ENCODE measurements at regions not wholly inside any gene's neighbourhood (a gene's known extent, or its start where the extent isn't known, plus 50 kb on each side); places are given as distances from the start of the nearest gene placed in this dataset.

GRCh38 chr13:64223016-64223415, 2807.4 kb upstream of the PCDH20 start:
- H3K27me3 ChIP-seq (ENCODE audit: control insufficient read depth, insufficient read depth, low read length), result no peaks in the 10 kb centered on the region
- TF ChIP-seq, protein P1, sequence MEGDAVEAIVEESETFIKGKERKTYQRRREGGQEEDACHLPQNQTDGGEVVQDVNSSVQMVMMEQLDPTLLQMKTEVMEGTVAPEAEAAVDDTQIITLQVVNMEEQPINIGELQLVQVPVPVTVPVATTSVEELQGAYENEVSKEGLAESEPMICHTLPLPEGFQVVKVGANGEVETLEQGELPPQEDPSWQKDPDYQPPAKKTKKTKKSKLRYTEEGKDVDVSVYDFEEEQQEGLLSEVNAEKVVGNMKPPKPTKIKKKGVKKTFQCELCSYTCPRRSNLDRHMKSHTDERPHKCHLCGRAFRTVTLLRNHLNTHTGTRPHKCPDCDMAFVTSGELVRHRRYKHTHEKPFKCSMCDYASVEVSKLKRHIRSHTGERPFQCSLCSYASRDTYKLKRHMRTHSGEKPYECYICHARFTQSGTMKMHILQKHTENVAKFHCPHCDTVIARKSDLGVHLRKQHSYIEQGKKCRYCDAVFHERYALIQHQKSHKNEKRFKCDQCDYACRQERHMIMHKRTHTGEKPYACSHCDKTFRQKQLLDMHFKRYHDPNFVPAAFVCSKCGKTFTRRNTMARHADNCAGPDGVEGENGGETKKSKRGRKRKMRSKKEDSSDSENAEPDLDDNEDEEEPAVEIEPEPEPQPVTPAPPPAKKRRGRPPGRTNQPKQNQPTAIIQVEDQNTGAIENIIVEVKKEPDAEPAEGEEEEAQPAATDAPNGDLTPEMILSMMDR (IDR thresholded peaks at IDR 0.05), result no peak
- H3K27ac ChIP-seq, result no peak overlapping the region
- H2AFZ ChIP-seq, result no peak overlapping the region
- no peaks in the 10 kb centered on the region for H3K36me3 ChIP-seq (ENCODE audit: control insufficient read depth, insufficient read depth, low read length)
- H3K4me3 ChIP-seq (ENCODE audit: low read depth, low read length), result no peak overlapping the region
- H3K79me2 ChIP-seq, result no peaks in the 10 kb centered on the region
- no peak overlapping the region for H3K4me2 ChIP-seq (ENCODE audit: low read length)
- no peak overlapping the region for H3K9ac ChIP-seq
- no peaks in the 10 kb centered on the region for H3K9me3 ChIP-seq (ENCODE audit: control insufficient read depth, low read length)
- no peaks in the 10 kb centered on the region for H3K4me1 ChIP-seq

DNA sequence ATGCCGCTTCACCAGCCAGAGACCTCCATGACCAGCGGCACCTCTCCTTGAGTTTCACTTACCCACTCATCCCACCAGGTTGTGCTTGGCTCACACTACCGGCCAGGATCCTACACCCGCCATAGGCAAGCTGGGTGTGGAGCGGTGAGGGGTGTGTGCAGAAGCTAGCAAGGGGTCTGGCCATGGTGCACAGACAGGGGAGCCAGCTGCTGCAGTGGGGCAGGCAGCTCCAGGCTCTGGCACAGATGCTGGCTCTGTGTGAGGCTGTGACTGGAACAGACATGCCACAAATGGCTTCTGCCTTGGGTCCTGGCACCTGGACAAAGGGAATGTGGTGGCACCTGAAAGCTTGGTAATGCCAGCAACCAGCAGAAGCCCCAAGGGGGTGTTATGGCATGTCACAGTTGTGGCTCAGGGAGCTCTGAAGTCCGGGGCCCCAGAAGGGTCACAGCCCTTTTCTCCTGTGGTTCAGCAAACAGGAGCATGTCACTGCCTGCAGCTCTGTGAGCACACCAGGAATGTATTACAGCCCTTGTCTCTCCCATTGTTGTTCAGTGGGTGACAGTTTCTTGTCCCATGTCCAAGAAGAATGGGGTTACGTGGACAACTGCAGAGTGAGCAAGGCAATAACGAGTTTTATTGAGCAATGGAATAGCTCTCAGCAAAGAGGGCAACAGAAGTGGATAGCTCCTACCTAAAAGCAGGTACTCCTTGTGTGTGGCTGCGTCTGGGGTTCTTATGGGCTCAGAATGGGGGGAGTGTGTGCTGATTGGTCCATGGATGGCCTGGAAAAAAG, 2791.0 kb upstream of the PCDH20 start:
- no peaks in the 10 kb centered on the region for H3K36me3 ChIP-seq (ENCODE audit: control insufficient read depth, insufficient read depth, low read length)
- no peak overlapping the region for H3K27ac ChIP-seq
- no peaks in the 10 kb centered on the region for H3K9me3 ChIP-seq (ENCODE audit: control insufficient read depth, low read length)
- no peaks in the 10 kb centered on the region for H3K4me1 ChIP-seq
- no peak overlapping the region for H2AFZ ChIP-seq
- no peak overlapping the region for H3K9ac ChIP-seq
- no peak overlapping the region for H3K4me3 ChIP-seq (ENCODE audit: low read depth, low read length)
- H3K27me3 ChIP-seq (ENCODE audit: control insufficient read depth, insufficient read depth, low read length), result no peaks in the 10 kb centered on the region
- TF ChIP-seq, protein P1 (IDR thresholded peaks at IDR 0.05), result no peak
- H3K4me2 ChIP-seq (ENCODE audit: low read length), result no peak overlapping the region
- H3K79me2 ChIP-seq, result no peaks in the 10 kb centered on the region

DNA sequence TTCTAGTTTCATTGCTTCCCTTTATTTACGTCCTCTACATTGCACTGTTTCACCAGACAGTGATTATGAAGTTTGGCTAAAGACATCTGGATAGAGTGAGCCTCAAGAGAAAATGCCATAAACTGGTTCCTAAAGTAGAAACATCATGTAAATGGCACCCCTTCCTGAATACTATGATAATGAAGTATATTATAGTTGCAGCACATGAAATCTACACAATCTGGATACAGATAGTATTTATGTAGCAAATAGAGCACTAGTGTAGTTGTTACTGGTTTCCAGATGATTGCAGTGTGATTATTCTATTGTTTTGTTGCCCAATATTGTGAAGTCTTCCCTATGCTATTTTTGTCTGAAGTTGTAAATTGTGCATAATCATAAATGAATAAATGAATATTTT, 2786.9 kb upstream of the PCDH20 start:
- no peak overlapping the region for H3K27ac ChIP-seq
- H3K27me3 ChIP-seq (ENCODE audit: control insufficient read depth, insufficient read depth, low read length), result no peaks in the 10 kb centered on the region
- H3K4me3 ChIP-seq (ENCODE audit: low read depth, low read length), result no peak overlapping the region

GRCh38 chr13:64197232-64197631, 2781.6 kb upstream of the PCDH20 start:
- Histone ChIP-seq H3K9me3 (ENCODE audit: control insufficient read depth, low read length) (no peaks in the 10 kb centered on the region), H3K27ac (no peak overlapping the region), H3K4me3 (ENCODE audit: low read depth, low read length) (no peak overlapping the region), H3K4me2 (ENCODE audit: low read length) (no peak overlapping the region), H3K27me3 (ENCODE audit: control insufficient read depth, insufficient read depth, low read length) (no peaks in the 10 kb centered on the region), H2AFZ (no peak overlapping the region), H3K79me2 (no peaks in the 10 kb centered on the region), H3K4me1 (no peaks in the 10 kb centered on the region), H3K9ac (no peak overlapping the region), H3K36me3 (ENCODE audit: control insufficient read depth, insufficient read depth, low read length) (no peaks in the 10 kb centered on the region)
- TF ChIP-seq, protein P1 (IDR thresholded peaks at IDR 0.05), result no peak

More for the DNA sequence above, 2786.9 kb upstream of the PCDH20 start:
- no peaks in the 10 kb centered on the region for H3K36me3 ChIP-seq (ENCODE audit: control insufficient read depth, insufficient read depth, low read length)
- H3K79me2 ChIP-seq, result no peaks in the 10 kb centered on the region
- TF ChIP-seq, protein P1 (IDR thresholded peaks at IDR 0.05), result no peak
- no peaks in the 10 kb centered on the region for H3K9me3 ChIP-seq (ENCODE audit: control insufficient read depth, low read length)
- no peak overlapping the region for H2AFZ ChIP-seq
- H3K9ac ChIP-seq, result no peak overlapping the region
- no peaks in the 10 kb centered on the region for H3K4me1 ChIP-seq
- H3K4me2 ChIP-seq (ENCODE audit: low read length), result no peak overlapping the region

All from parathyroid adenoma (tissue), 2 donors.